ENCODE measurements at regions not wholly inside any gene's neighbourhood (a gene's known extent, or its start where the extent isn't known, plus 50 kb on each side); places are given as distances from the start of the nearest gene placed in this dataset.

DNA sequence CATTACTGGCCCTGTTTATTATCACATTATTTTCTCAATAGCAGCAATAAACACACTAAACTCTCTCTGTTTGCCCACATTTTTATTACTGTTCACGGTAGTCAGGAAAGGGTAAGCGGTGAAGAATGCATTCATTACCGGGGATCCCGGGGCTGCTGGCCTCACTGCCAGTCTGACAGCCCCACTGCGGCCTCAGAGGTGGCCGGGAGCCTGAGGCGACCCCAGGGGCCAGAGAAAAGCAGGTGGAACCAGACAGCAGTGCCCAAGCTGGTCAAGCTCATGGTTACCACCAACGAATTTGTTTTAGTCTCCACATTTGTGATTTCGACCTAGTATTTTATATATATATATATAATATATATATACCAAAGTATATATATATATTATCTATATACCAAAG lies 127.7 kb downstream of the LRATD1 start (continued):
- TF ChIP-seq, protein P1, sequence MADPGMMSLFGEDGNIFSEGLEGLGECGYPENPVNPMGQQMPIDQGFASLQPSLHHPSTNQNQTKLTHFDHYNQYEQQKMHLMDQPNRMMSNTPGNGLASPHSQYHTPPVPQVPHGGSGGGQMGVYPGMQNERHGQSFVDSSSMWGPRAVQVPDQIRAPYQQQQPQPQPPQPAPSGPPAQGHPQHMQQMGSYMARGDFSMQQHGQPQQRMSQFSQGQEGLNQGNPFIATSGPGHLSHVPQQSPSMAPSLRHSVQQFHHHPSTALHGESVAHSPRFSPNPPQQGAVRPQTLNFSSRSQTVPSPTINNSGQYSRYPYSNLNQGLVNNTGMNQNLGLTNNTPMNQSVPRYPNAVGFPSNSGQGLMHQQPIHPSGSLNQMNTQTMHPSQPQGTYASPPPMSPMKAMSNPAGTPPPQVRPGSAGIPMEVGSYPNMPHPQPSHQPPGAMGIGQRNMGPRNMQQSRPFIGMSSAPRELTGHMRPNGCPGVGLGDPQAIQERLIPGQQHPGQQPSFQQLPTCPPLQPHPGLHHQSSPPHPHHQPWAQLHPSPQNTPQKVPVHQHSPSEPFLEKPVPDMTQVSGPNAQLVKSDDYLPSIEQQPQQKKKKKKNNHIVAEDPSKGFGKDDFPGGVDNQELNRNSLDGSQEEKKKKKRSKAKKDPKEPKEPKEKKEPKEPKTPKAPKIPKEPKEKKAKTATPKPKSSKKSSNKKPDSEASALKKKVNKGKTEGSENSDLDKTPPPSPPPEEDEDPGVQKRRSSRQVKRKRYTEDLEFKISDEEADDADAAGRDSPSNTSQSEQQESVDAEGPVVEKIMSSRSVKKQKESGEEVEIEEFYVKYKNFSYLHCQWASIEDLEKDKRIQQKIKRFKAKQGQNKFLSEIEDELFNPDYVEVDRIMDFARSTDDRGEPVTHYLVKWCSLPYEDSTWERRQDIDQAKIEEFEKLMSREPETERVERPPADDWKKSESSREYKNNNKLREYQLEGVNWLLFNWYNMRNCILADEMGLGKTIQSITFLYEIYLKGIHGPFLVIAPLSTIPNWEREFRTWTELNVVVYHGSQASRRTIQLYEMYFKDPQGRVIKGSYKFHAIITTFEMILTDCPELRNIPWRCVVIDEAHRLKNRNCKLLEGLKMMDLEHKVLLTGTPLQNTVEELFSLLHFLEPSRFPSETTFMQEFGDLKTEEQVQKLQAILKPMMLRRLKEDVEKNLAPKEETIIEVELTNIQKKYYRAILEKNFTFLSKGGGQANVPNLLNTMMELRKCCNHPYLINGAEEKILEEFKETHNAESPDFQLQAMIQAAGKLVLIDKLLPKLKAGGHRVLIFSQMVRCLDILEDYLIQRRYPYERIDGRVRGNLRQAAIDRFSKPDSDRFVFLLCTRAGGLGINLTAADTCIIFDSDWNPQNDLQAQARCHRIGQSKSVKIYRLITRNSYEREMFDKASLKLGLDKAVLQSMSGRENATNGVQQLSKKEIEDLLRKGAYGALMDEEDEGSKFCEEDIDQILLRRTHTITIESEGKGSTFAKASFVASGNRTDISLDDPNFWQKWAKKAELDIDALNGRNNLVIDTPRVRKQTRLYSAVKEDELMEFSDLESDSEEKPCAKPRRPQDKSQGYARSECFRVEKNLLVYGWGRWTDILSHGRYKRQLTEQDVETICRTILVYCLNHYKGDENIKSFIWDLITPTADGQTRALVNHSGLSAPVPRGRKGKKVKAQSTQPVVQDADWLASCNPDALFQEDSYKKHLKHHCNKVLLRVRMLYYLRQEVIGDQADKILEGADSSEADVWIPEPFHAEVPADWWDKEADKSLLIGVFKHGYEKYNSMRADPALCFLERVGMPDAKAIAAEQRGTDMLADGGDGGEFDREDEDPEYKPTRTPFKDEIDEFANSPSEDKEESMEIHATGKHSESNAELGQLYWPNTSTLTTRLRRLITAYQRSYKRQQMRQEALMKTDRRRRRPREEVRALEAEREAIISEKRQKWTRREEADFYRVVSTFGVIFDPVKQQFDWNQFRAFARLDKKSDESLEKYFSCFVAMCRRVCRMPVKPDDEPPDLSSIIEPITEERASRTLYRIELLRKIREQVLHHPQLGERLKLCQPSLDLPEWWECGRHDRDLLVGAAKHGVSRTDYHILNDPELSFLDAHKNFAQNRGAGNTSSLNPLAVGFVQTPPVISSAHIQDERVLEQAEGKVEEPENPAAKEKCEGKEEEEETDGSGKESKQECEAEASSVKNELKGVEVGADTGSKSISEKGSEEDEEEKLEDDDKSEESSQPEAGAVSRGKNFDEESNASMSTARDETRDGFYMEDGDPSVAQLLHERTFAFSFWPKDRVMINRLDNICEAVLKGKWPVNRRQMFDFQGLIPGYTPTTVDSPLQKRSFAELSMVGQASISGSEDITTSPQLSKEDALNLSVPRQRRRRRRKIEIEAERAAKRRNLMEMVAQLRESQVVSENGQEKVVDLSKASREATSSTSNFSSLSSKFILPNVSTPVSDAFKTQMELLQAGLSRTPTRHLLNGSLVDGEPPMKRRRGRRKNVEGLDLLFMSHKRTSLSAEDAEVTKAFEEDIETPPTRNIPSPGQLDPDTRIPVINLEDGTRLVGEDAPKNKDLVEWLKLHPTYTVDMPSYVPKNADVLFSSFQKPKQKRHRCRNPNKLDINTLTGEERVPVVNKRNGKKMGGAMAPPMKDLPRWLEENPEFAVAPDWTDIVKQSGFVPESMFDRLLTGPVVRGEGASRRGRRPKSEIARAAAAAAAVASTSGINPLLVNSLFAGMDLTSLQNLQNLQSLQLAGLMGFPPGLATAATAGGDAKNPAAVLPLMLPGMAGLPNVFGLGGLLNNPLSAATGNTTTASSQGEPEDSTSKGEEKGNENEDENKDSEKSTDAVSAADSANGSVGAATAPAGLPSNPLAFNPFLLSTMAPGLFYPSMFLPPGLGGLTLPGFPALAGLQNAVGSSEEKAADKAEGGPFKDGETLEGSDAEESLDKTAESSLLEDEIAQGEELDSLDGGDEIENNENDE (IDR thresholded peaks at IDR 0.05; ENCODE audit: insufficient replicate concordance, low read length), result no peak
- TF ChIP-seq EZH2 (IDR thresholded peaks at IDR 0.05; ENCODE audit: low read depth, low read length, severe bottlenecking), result no peak
- TF ChIP-seq TAF7 (optimal IDR thresholded peaks at IDR 0.05; ENCODE audit: borderline replicate concordance, low read depth, low read length), result no peak
- no peak for TF ChIP-seq TEAD4 (IDR thresholded peaks at IDR 0.05; ENCODE audit: low read depth, low read length)
- TF ChIP-seq SIN3A (conservative IDR thresholded peaks at IDR 0.05 in 1 of 2, IDR thresholded peaks at IDR 0.05 in 1 of 2; ENCODE audit: low read depth in 1 of 2, low read length in 2 of 2), result no peak
- TF ChIP-seq JUN (IDR thresholded peaks at IDR 0.05; ENCODE audit: low read depth, low read length), result no peak
- no peak for TF ChIP-seq RFX5 (IDR thresholded peaks at IDR 0.05; ENCODE audit: borderline replicate concordance, low read depth, low read length)
- no peak for TF ChIP-seq POLR2A (IDR thresholded peaks at IDR 0.05; ENCODE audit: control extremely low read depth in 1 of 2, low read depth in 2 of 2, low read length in 2 of 2)
- TF ChIP-seq GABPA (IDR thresholded peaks at IDR 0.05; ENCODE audit: borderline replicate concordance, insufficient read depth, low read length), result no peak
- no peak for TF ChIP-seq JUND (IDR thresholded peaks at IDR 0.05; ENCODE audit: low read length)
- TF ChIP-seq RAD21 (IDR thresholded peaks at IDR 0.05 in 1 of 2, conservative IDR thresholded peaks at IDR 0.05 in 1 of 2; ENCODE audit: low read depth in 2 of 2, low read length in 2 of 2), result no peak
- no peak for TF ChIP-seq SP2 (IDR thresholded peaks at IDR 0.05; ENCODE audit: low read length)
